Chondrocyte (in vitro differentiated cells): ENCODE measurements at regions not wholly inside any gene's neighbourhood (a gene's known extent, or its start where the extent isn't known, plus 50 kb on each side); places are given as distances from the start of the nearest gene placed in this dataset.

Experiments used
- DNase-seq: peaks from one replicate; pipeline ENCODE4 v3.0.0; 2021; ENCODE audit warnings: mixed read lengths, low spot score
- H3K27ac Mint-ChIP-seq: one replicate; pipeline ENCODE4 v1.8.0; 2021; ENCODE audit warnings: mild to moderate bottlenecking, moderate library complexity, mixed read lengths; ENCODE audit not compliant: unreplicated experiment
- H3K27me3 Mint-ChIP-seq: 2 replicates; pipeline ENCODE4 v1.8.0; 2021; ENCODE audit warnings: low read depth, mixed read lengths
- H3K36me3 Mint-ChIP-seq: 2 replicates; pipeline ENCODE4 v1.8.0; 2021; ENCODE audit warnings: low read depth, mixed read lengths
- H3K4me1 Mint-ChIP-seq: 2 replicates; pipeline ENCODE4 v1.8.0; 2021; ENCODE audit warnings: low read depth, mild to moderate bottlenecking, mixed read lengths
- H3K4me3 Mint-ChIP-seq: one replicate; pipeline ENCODE4 v1.8.0; 2021; ENCODE audit warnings: mild to moderate bottlenecking, moderate library complexity, mixed read lengths; ENCODE audit not compliant: unreplicated experiment
- H3K9me3 Mint-ChIP-seq: 2 replicates; pipeline ENCODE4 v1.8.0; 2021; ENCODE audit warnings: low read depth, mixed read lengths
- TF ChIP-seq, protein P1 (sequence below): fragments of 200-600 bp; sonication (generic); IDR thresholded peaks from 2 replicates; pipeline ENCODE4 v1.5.0; 2021; ENCODE audit warnings: antibody characterized with exemption, mild to moderate bottlenecking, moderate library complexity

DNA sequence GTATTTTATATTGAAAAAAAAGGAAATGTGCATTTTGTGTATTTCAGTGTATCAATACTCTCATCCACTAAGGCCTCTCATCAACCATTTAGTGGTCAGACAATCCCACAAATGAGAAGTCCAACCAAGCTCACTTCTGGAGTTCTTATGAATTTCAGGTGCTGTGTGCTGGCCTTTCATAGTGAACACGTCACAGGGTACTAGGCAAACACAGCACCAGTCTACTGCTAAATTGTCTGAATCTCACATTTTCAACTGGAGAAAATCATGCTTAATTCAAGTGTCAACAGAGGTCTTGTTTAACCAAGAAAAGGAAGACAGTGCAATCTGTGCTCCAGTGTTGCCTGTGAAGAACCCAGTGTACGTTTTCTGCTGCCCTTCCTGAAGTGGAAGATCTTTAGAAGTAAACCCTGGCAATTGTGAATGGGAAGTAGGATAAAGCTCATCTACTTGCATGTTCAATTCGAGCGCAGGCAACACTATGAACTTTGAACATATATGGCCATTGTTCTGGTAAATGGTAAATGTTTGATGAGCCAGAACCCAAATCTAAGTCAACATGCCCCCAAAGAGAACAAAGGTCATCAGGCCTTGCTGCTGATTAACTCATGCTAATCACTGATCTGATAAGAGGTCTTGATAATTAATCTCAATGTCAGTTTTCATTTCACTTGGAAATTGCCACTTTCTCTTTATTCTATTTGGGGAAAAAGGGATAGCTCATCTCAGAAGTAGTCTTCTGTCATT is 439.2 kb upstream of the SOX9 start:
- Mint-ChIP-seq H3K27me3 (no peaks in the 10 kb centered on the region), H3K9me3 (no peaks in the 10 kb centered on the region), H3K36me3 (no peaks in the 10 kb centered on the region), H3K27ac (no peak overlapping the region), H3K4me1 (no peaks in the 10 kb centered on the region), H3K4me3 (no peak overlapping the region)
- no peak for DNase-seq
- TF ChIP-seq, protein P1, sequence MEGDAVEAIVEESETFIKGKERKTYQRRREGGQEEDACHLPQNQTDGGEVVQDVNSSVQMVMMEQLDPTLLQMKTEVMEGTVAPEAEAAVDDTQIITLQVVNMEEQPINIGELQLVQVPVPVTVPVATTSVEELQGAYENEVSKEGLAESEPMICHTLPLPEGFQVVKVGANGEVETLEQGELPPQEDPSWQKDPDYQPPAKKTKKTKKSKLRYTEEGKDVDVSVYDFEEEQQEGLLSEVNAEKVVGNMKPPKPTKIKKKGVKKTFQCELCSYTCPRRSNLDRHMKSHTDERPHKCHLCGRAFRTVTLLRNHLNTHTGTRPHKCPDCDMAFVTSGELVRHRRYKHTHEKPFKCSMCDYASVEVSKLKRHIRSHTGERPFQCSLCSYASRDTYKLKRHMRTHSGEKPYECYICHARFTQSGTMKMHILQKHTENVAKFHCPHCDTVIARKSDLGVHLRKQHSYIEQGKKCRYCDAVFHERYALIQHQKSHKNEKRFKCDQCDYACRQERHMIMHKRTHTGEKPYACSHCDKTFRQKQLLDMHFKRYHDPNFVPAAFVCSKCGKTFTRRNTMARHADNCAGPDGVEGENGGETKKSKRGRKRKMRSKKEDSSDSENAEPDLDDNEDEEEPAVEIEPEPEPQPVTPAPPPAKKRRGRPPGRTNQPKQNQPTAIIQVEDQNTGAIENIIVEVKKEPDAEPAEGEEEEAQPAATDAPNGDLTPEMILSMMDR, result no peak

DNA sequence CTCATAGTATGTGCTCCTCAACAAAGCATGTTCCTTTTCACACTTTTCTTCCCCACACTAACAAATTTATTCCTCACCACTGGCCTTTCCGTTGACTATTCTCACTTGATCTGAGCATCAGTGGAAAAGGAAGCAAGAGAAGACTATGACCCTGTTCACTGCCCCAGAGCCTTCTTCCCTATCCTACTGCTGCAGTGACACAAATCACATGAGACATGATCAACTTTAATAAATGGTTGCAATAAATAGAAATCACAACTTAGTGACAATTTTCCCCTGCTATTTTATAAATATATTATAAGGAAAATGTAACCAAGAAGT is 438.7 kb upstream of the SOX9 start:
- H3K27me3 Mint-ChIP-seq, result no peaks in the 10 kb centered on the region
- no peak overlapping the region for H3K27ac Mint-ChIP-seq
- no peak for DNase-seq
- TF ChIP-seq, protein P1, result no peak
- H3K4me1 Mint-ChIP-seq, result no peaks in the 10 kb centered on the region
- no peaks in the 10 kb centered on the region for H3K36me3 Mint-ChIP-seq
- no peaks in the 10 kb centered on the region for H3K9me3 Mint-ChIP-seq
- H3K4me3 Mint-ChIP-seq, result no peak overlapping the region

DNA sequence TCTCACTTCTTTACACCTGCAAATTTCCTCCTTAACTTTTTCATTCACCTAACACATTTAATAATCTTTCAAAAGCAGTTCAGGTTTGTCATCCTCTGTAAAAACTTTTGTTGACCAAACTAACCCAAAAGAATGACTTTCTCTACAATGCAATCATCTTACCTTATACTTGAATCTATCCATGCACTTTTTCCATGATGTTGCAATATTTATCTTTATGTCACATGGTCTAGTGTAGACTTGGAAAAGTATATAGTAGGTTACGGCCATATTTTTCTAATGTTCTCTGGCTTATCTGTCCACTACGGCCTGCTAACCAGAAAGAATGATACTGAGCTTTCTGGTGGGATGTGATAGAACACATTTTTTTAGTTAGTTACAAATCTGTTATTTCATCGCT is 431.0 kb upstream of the SOX9 start:
- Mint-ChIP-seq H3K4me1 (peaks cover 13% of the 10 kb centered on the region), H3K9me3 (peaks cover 4% of the 10 kb centered on the region), H3K27me3 (no peaks in the 10 kb centered on the region), H3K4me3 (no peak overlapping the region), H3K27ac (no peak overlapping the region), H3K36me3 (peaks cover 1% of the 10 kb centered on the region)
- TF ChIP-seq, protein P1, result no peak
- no peak for DNase-seq

DNA sequence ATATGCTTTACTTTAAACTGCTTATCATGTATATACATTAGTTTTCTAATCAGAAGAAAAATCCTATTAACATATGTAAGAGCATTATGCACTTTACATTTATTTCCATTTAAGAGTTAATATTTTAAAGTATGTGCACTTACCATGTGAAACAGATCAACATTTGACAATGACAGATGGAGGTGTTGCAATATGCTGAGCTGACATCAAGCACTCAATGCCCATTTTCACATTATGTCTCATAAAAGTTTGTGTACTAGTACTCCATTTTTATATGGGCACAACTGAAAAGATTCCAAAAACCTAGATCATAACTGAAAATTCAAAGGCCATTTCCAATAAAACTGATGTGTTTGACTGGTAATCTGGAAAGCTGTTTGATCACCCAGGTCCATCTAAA is 420.9 kb upstream of the SOX9 start:
- DNase-seq, result no peak
- H3K9me3 Mint-ChIP-seq, result no peaks in the 10 kb centered on the region
- TF ChIP-seq, protein P1, result no peak
- H3K4me1 Mint-ChIP-seq, result no peaks in the 10 kb centered on the region
- H3K27ac Mint-ChIP-seq, result no peak overlapping the region
- H3K27me3 Mint-ChIP-seq, result no peaks in the 10 kb centered on the region
- H3K36me3 Mint-ChIP-seq, result no peaks in the 10 kb centered on the region
- H3K4me3 Mint-ChIP-seq, result no peak overlapping the region

DNA sequence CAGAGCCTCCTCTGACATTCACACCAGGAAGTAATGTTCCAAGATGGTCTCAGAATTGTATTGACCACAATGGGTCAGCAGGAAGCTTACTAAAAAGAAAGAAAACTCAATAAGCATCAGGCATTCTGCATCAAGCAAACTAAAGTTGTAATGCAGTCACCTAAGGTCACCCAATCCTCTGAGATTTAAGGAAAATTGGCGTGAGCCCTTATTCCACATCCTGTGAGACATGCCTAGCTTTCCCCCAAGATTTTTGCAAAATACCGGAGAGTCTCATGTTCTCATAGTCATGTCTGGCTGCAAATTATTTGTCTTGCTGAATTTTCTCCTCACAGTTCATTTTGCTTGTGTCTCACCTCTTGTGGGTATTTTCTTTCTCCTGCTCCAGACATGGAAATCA is 417.1 kb upstream of the SOX9 start:
- TF ChIP-seq, protein P1, result no peak
- Mint-ChIP-seq H3K4me3 (no peak overlapping the region), H3K4me1 (no peaks in the 10 kb centered on the region), H3K36me3 (no peaks in the 10 kb centered on the region), H3K9me3 (no peaks in the 10 kb centered on the region), H3K27me3 (no peaks in the 10 kb centered on the region), H3K27ac (no peak overlapping the region)
- DNase-seq, result no peak
